ENCODE measurements at regions not wholly inside any gene's neighbourhood (a gene's known extent, or its start where the extent isn't known, plus 50 kb on each side); places are given as distances from the start of the nearest gene placed in this dataset.

DNA sequence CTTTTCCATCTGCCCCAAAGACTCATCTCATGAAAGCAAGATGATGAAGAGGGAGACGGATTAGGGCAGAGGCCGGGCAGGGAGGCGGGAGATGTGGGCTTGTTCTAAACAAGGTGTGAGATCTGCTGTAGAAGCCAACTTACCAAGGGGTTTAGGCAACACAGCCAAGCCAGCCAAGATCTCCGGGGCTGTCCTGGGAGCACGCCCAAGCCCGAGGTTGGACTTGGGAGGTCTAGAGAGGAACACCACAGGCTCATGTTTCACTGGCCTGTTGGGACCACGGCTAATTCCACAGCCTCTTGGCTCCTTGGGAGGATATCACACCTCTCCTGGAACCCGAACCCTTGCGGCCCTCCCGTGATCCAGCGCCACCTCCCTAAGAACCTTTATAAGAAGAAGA, 171.4 kb downstream of the CRLF2 start:
- TF ChIP-seq EP300 (IDR thresholded peaks at IDR 0.05; ENCODE audit: borderline replicate concordance in 1 of 2, control insufficient read depth in 1 of 2, low read depth in 2 of 2, low read length in 2 of 2), result no peak
- TF ChIP-seq, protein P1, sequence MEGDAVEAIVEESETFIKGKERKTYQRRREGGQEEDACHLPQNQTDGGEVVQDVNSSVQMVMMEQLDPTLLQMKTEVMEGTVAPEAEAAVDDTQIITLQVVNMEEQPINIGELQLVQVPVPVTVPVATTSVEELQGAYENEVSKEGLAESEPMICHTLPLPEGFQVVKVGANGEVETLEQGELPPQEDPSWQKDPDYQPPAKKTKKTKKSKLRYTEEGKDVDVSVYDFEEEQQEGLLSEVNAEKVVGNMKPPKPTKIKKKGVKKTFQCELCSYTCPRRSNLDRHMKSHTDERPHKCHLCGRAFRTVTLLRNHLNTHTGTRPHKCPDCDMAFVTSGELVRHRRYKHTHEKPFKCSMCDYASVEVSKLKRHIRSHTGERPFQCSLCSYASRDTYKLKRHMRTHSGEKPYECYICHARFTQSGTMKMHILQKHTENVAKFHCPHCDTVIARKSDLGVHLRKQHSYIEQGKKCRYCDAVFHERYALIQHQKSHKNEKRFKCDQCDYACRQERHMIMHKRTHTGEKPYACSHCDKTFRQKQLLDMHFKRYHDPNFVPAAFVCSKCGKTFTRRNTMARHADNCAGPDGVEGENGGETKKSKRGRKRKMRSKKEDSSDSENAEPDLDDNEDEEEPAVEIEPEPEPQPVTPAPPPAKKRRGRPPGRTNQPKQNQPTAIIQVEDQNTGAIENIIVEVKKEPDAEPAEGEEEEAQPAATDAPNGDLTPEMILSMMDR (IDR thresholded peaks at IDR 0.05 in 2 of 3, conservative IDR thresholded peaks at IDR 0.05 in 1 of 3; ENCODE audit: control insufficient read depth in 2 of 3, extremely low read depth in 1 of 3, insufficient read depth in 1 of 3, low read depth in 3 of 3, low read length in 3 of 3), result no peak
- no peak for TF ChIP-seq ZNF274 (IDR thresholded peaks at IDR 0.05; ENCODE audit: insufficient read depth, insufficient read length)
- no peak for TF ChIP-seq TCF12 (IDR thresholded peaks at IDR 0.05; ENCODE audit: low read depth, low read length)
- TF ChIP-seq RFX5 (IDR thresholded peaks at IDR 0.05; ENCODE audit: low read depth, low read length), result no peak
- no peak for TF ChIP-seq CBFB (IDR thresholded peaks at IDR 0.05; ENCODE audit: low read depth)
- TF ChIP-seq ZNF24 (IDR thresholded peaks at IDR 0.05), result no peak
- TF ChIP-seq ETV6 (conservative IDR thresholded peaks at IDR 0.05 in 1 of 2, IDR thresholded peaks at IDR 0.05 in 1 of 2; ENCODE audit: borderline replicate concordance in 1 of 2, low read depth in 1 of 2), result no peak
- no peak for TF ChIP-seq ZBTB40 (IDR thresholded peaks at IDR 0.05; ENCODE audit: borderline replicate concordance)
- no peak for TF ChIP-seq PAX8 (IDR thresholded peaks at IDR 0.05)
- no peak for TF ChIP-seq EGR1 (IDR thresholded peaks at IDR 0.05; ENCODE audit: borderline replicate concordance in 1 of 2, low read depth in 2 of 2, low read length in 2 of 2)
- no peak for TF ChIP-seq RAD21 (IDR thresholded peaks at IDR 0.05; ENCODE audit: insufficient read depth, low read depth, low read length)
- no peak for TF ChIP-seq IKZF2 (IDR thresholded peaks at IDR 0.05)
